T-helper 2 cell treated with Interferon-gamma antibody and Interleukin-4, amounts not matched to agents 5 μg/mL and 100 μg/mL, for 36 hours (primary cell): ENCODE measurements at regions not wholly inside any gene's neighbourhood (a gene's known extent, or its start where the extent isn't known, plus 50 kb on each side); places are given as distances from the start of the nearest gene placed in this dataset.

Source experiments
- DNase-seq: peaks from one replicate; pipeline ENCODE4 v3.0.0; 2021; ENCODE audit warnings: low spot score
- H3K27ac Mint-ChIP-seq: one replicate; pipeline ENCODE4 v1.8.0; 2021; ENCODE audit warnings: mild to moderate bottlenecking, mixed read lengths
- H3K27me3 Mint-ChIP-seq: one replicate; pipeline ENCODE4 v1.8.0; 2021; ENCODE audit warnings: low read depth, mixed read lengths
- H3K36me3 Mint-ChIP-seq: one replicate; pipeline ENCODE4 v1.8.0; 2021; ENCODE audit warnings: low read depth, mixed read lengths
- H3K4me1 Mint-ChIP-seq: one replicate; pipeline ENCODE4 v1.8.0; 2021; ENCODE audit warnings: low read depth, mixed read lengths
- H3K4me3 Mint-ChIP-seq: one replicate; pipeline ENCODE4 v1.8.0; 2022; ENCODE audit warnings: mild to moderate bottlenecking, moderate library complexity, mixed read lengths
- H3K9me3 Mint-ChIP-seq: one replicate; pipeline ENCODE4 v1.8.0; 2021; ENCODE audit warnings: mixed read lengths

DNA sequence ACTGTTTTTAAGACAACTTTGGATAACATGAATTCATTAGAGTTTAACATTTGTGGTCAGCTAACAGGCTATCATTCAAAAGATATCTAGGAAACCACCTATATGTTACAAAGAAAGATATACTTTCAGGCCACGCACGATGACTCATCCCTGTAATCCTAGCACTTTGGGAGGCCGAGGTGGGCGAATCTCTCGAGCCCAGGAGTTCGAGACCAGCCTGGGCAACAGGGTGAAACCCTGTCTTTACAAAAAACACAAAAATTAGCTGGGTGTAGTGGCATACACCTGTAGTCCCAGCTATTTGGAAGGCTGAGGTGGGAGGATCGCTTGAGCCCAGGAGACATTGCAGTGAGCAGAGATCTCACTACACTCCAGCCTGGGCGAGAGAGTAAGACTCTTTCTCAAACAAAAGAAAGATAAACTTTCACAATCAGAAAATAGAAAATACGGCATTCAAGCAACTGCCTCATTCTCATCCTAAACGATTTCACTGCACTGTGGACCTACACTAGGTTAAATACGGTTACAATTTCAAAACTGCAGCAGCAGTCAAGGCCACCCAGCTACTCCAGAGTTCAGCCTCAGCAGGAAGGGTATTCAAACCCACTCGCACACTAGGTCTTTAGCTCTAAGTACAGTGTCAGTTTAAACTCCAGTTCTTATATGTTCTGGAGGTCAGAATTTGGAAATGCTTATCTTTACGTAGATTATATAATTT lies 250.0 kb upstream of the SLC39A10 start:
- Mint-ChIP-seq H3K9me3 (peaks cover 5% of the 10 kb centered on the region), H3K27me3 (no peaks in the 10 kb centered on the region), H3K36me3 (peaks cover 5% of the 10 kb centered on the region), H3K27ac (no peak overlapping the region), H3K4me1 (peaks cover 30% of the 10 kb centered on the region), H3K4me3 (no peak overlapping the region)
- DNase-seq, result no peak

DNA sequence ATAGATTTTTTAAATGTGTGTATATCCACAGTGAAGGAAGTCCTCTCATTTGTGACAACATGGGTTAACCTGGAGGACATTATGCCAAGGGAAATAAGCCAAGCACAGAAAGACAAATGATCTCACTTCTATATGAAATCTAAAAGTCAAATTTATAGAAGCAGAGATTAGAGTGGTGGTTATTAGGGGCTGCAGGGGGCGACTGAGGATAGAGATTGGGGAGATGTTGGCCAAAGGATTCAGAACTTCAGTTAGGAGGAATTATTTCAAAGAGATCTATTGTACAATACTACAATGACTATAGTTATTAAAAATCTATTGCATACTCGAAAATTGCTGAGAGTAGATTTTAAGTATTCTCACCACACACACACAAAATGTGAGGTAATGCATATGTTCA lies 252.4 kb upstream of the SLC39A10 start:
- Mint-ChIP-seq H3K36me3 (peaks cover 5% of the 10 kb centered on the region), H3K4me3 (no peak overlapping the region), H3K9me3 (peaks cover 8% of the 10 kb centered on the region), H3K27me3 (no peaks in the 10 kb centered on the region), H3K4me1 (peaks cover 25% of the 10 kb centered on the region), H3K27ac (no peak overlapping the region)
- no peak for DNase-seq

DNA sequence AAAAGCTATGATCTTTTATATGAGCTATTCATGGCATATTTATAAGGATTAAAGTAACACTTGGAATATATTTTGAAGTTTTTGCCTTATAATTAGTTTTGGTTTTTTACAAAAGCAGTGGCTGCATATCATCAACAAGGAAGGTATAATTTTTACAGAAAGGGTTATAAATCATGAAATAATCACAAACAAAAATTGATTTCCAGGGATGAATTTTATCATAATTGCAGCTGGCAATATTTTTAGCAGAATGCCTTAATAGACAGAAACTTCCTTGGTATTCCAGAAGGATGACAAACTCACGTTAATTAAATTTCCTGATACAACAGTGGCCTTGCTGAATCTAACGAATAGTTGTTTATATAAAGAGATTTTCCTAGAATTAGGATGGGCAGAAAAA lies 260.5 kb upstream of the SLC39A10 start:
- Mint-ChIP-seq H3K36me3 (no peaks in the 10 kb centered on the region), H3K4me3 (no peak overlapping the region), H3K9me3 (no peaks in the 10 kb centered on the region), H3K27me3 (no peaks in the 10 kb centered on the region), H3K4me1 (no peaks in the 10 kb centered on the region), H3K27ac (no peak overlapping the region)
- DNase-seq, result no peak

GRCh38 chr2:195395362-195395761 lies 261.7 kb upstream of the SLC39A10 start:
- no peaks in the 10 kb centered on the region for H3K4me1 Mint-ChIP-seq
- H3K36me3 Mint-ChIP-seq, result no peaks in the 10 kb centered on the region
- DNase-seq, result no peak
- no peaks in the 10 kb centered on the region for H3K27me3 Mint-ChIP-seq
- no peak overlapping the region for H3K27ac Mint-ChIP-seq
- no peaks in the 10 kb centered on the region for H3K9me3 Mint-ChIP-seq
- no peak overlapping the region for H3K4me3 Mint-ChIP-seq

- Mint-ChIP-seq H3K27me3 (no peaks in the 10 kb centered on the region), H3K4me1 (no peaks in the 10 kb centered on the region), H3K27ac (no peak overlapping the region), H3K36me3 (peaks cover under 1% of the 10 kb centered on the region), H3K9me3 (peaks cover 2% of the 10 kb centered on the region), H3K4me3 (no peak overlapping the region)
- DNase-seq, result no peak
Measured at GRCh38 chr2:195392446-195393336, 264.3 kb upstream of the SLC39A10 start.

GRCh38 chr2:195390686-195391321 lies 266.2 kb upstream of the SLC39A10 start:
- Mint-ChIP-seq H3K27me3 (no peaks in the 10 kb centered on the region), H3K36me3 (peaks cover 2% of the 10 kb centered on the region), H3K27ac (no peak overlapping the region), H3K4me1 (no peaks in the 10 kb centered on the region), H3K4me3 (no peak overlapping the region), H3K9me3 (peaks cover 6% of the 10 kb centered on the region)
- no peak for DNase-seq

DNA sequence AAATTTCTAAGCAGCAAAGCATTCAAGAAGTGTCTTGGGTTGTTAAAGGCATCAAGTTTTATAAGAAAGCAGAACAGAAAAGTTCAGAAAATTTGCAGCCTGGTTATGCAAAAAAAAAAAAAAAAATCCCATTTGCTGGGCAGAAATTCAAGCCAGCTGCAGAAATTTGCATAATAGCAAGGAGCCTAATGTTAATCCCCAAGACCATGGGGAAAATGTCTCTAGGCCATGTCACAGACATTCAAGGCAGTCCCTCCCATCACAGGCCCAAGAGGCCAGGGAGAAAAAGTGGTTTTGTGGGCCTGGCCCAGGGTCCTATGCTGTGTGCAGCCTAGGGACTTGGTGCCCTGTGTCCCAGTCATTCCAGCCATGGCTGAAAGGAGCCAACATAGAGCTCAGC lies 269.0 kb upstream of the SLC39A10 start:
- peaks cover 6% of the 10 kb centered on the region for H3K36me3 Mint-ChIP-seq
- peaks cover 6% of the 10 kb centered on the region for H3K9me3 Mint-ChIP-seq
- H3K27ac Mint-ChIP-seq, result no peak overlapping the region
- no peak overlapping the region for H3K4me3 Mint-ChIP-seq
- H3K4me1 Mint-ChIP-seq, result peaks cover 3% of the 10 kb centered on the region
- H3K27me3 Mint-ChIP-seq, result no peaks in the 10 kb centered on the region
- no peak for DNase-seq

- no peaks in the 10 kb centered on the region for H3K27me3 Mint-ChIP-seq
- H3K4me3 Mint-ChIP-seq, result no peak overlapping the region
- peaks cover 10% of the 10 kb centered on the region for H3K9me3 Mint-ChIP-seq
- no peak for DNase-seq
- peaks cover 9% of the 10 kb centered on the region for H3K36me3 Mint-ChIP-seq
- peak overlapping the region; percentile 74 for H3K27ac Mint-ChIP-seq
- peaks cover 12% of the 10 kb centered on the region for H3K4me1 Mint-ChIP-seq
Measured at GRCh38 chr2:195382186-195382585, 274.8 kb upstream of the SLC39A10 start.

DNA sequence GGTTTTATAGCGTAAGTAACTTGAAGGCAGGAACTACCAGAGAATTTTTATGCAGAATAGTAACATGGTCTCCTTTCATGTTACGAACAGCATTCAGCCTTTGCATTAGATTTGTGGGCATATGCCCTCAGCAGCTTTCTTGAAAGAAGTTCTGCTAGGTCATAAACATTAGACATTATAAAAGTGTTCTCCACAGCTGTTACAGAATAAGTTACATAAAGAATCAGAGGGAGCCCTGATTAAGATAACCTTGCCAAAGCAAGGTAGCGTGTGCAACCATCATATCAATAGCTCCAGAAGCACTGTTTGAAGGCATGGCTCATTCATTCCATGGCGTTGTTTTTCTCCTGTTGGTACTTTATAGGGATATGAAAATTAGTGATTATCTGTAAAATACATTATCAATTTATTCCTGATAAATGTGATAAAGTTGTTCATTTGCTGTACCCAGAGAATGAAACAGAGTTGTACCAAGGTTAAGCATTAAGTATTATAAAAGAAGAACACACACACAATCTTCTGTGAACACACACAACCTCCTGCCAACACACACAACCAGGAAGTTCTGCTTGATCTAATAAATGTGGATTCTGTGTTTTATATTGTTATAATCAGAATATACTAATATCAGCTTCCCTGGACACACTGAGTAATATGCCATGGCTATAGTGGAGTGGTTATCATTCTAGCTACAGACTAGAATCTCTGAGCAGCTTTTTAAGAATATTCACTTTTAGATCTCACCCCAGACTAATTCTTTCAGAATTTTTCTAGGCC lies 286.7 kb upstream of the SLC39A10 start:
- no peak for DNase-seq
- Mint-ChIP-seq H3K36me3 (peaks cover 13% of the 10 kb centered on the region), H3K4me3 (no peak overlapping the region), H3K27me3 (no peaks in the 10 kb centered on the region), H3K9me3 (peaks cover 18% of the 10 kb centered on the region), H3K4me1 (peaks cover 9% of the 10 kb centered on the region), H3K27ac (no peak overlapping the region)

DNA sequence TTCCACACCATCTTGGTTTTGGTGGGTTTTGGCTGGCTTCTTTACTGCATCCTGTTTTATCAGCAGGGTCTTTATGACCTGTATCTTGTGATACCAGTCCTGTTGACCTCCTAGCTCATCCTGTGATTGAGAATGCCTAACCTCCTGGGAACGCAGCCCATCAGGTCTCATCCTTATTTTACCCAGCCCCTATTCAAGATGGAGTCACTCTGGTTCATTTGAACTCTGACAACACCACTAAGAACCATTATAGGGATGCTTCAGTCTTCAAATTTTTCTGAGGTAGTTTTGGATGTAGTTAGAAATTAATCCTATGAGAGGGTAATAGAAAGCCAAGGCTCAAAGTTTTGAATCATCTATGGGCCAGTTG lies 287.8 kb upstream of the SLC39A10 start:
- Mint-ChIP-seq H3K4me3 (no peak overlapping the region), H3K4me1 (peaks cover 16% of the 10 kb centered on the region), H3K27me3 (no peaks in the 10 kb centered on the region), H3K27ac (no peak overlapping the region), H3K9me3 (peaks cover 24% of the 10 kb centered on the region), H3K36me3 (peaks cover 20% of the 10 kb centered on the region)
- DNase-seq, result no peak

DNA sequence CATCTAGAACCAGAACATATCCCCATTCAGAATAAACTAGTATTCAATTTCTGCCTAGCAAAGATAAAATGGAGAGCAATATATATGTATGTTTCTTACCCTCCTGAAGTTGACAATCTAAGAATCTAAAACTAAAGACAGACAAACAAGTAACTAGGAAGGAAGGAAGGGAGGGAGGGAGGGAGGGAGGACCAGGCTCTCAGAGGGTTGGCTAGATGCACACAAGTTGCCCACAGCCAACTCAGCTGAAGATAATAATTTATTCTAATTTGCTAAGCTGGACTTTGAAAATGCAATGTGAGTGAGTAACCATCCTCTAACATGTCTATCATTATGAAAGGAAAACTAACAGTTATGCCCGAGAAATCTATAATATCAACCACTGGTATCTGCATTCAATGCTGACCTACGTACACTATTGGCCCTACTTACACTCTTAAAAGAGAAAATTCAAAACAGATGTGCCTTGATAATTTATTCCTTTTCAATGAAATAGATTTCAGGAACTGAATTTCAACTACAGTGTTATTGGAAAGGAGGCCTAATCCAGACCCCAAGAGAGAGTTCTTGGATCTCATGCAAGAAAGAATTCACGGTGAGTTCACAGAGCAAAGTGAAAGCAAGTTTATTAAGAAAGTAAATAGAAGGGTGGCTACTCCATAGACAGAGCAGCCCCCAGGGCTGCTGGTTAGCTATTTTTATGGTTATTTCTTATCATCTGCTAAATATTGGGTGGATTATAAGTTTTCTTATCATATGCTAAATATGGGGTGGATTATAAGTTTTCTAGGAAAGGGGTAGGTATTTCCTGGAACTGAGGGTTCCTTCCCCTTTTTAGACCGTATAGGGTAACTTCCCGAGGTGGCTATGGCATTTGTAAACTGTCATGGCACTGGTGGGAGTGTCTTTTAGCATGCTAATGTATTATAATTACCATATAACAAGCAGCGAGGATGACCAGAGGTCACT lies 288.5 kb upstream of the SLC39A10 start:
- DNase-seq, result no peak
- no peaks in the 10 kb centered on the region for H3K27me3 Mint-ChIP-seq
- H3K27ac Mint-ChIP-seq, result peak overlapping the region; percentile 36
- no peak overlapping the region for H3K4me3 Mint-ChIP-seq
- H3K4me1 Mint-ChIP-seq, result peaks cover 16% of the 10 kb centered on the region
- peaks cover 20% of the 10 kb centered on the region for H3K36me3 Mint-ChIP-seq
- peaks cover 24% of the 10 kb centered on the region for H3K9me3 Mint-ChIP-seq

- peaks cover 16% of the 10 kb centered on the region for H3K4me1 Mint-ChIP-seq
- peak overlapping the region; percentile 36 for H3K27ac Mint-ChIP-seq
- H3K9me3 Mint-ChIP-seq, result peaks cover 28% of the 10 kb centered on the region
- DNase-seq, result no peak
- no peak overlapping the region for H3K4me3 Mint-ChIP-seq
- H3K36me3 Mint-ChIP-seq, result peaks cover 20% of the 10 kb centered on the region
- H3K27me3 Mint-ChIP-seq, result no peaks in the 10 kb centered on the region
Measured at GRCh38 chr2:195367809-195368208, 289.2 kb upstream of the SLC39A10 start.
